HUES48 (cell line): ENCODE measurements at regions not wholly inside any gene's neighbourhood (a gene's known extent, or its start where the extent isn't known, plus 50 kb on each side); places are given as distances from the start of the nearest gene placed in this dataset.
"Not testable (repeated sequence)": the region's sequence is repeated elsewhere in the genome, so short reads cannot be mapped to it uniquely, and the experiment has no call there.

Source experiments
- H3K27ac ChIP-seq: one replicate; pipeline ENCODE4 v1.7.0; 2013; ENCODE audit warnings: low read depth, low read length, inconsistent platforms
- H3K27me3 ChIP-seq: 2 replicates; pipeline ENCODE4 v1.6.1; 2013; ENCODE audit warnings: mild to moderate bottlenecking, low read length; ENCODE audit not compliant: control insufficient read depth, insufficient read depth
- H3K36me3 ChIP-seq: 2 replicates; pipeline ENCODE4 v1.6.1; 2013; ENCODE audit warnings: low read length; ENCODE audit not compliant: control insufficient read depth, insufficient read depth
- H3K4me1 ChIP-seq: 2 replicates; pipeline ENCODE4 v1.6.1; 2013; ENCODE audit warnings: mild to moderate bottlenecking, low read length; ENCODE audit not compliant: control insufficient read depth, insufficient read depth
- H3K4me3 ChIP-seq: 2 replicates; pipeline ENCODE4 v1.5.1; 2013; ENCODE audit warnings: mild to moderate bottlenecking, low read depth, low read length
- H3K9ac ChIP-seq: 2 replicates; pipeline ENCODE4 v1.6.1; 2013; ENCODE audit warnings: mild to moderate bottlenecking, low read depth, low read length, moderate library complexity
- H3K9me3 ChIP-seq: 2 replicates; pipeline ENCODE4 v1.6.1; 2013; ENCODE audit warnings: low read length; ENCODE audit not compliant: control insufficient read depth, insufficient read depth

- Histone ChIP-seq H3K36me3 (no peaks in the 10 kb centered on the region), H3K9ac (no peak overlapping the region), H3K4me3 (no peak overlapping the region), H3K27ac (no peak overlapping the region), H3K9me3 (no peaks in the 10 kb centered on the region), H3K4me1 (peaks cover 15% of the 10 kb centered on the region), H3K27me3 (no peaks in the 10 kb centered on the region)
These were observed 247.4 kb upstream of the IL12A start for GRCh38 chr3:159741281-159741680.

GRCh38 chr3:159748425-159748824 lies 240.2 kb upstream of the IL12A start:
- no peaks in the 10 kb centered on the region for H3K27me3 ChIP-seq
- no peak overlapping the region for H3K27ac ChIP-seq
- H3K4me3 ChIP-seq, result no peak overlapping the region
- H3K9ac ChIP-seq, result no peak overlapping the region
- no peaks in the 10 kb centered on the region for H3K9me3 ChIP-seq
- no peaks in the 10 kb centered on the region for H3K36me3 ChIP-seq
- no peaks in the 10 kb centered on the region for H3K4me1 ChIP-seq

GRCh38 chr3:159749406-159749805 lies 239.2 kb upstream of the IL12A start:
- no peak overlapping the region for H3K4me3 ChIP-seq
- H3K4me1 ChIP-seq, result no peaks in the 10 kb centered on the region
- H3K27me3 ChIP-seq, result no peaks in the 10 kb centered on the region
- H3K9ac ChIP-seq, result no peak overlapping the region
- no peak overlapping the region for H3K27ac ChIP-seq
- no peaks in the 10 kb centered on the region for H3K36me3 ChIP-seq
- no peaks in the 10 kb centered on the region for H3K9me3 ChIP-seq

GRCh38 chr3:159751146-159751545 lies 237.5 kb upstream of the IL12A start:
- Histone ChIP-seq H3K36me3 (no peaks in the 10 kb centered on the region), H3K27me3 (no peaks in the 10 kb centered on the region), H3K9ac (no peak overlapping the region), H3K27ac (no peak overlapping the region), H3K4me1 (no peaks in the 10 kb centered on the region), H3K4me3 (no peak overlapping the region), H3K9me3 (peaks cover 2% of the 10 kb centered on the region; the same call in 1 of the 2 replicates)

GRCh38 chr3:159751752-159752151 lies 236.9 kb upstream of the IL12A start:
- Histone ChIP-seq H3K27me3 (no peaks in the 10 kb centered on the region), H3K27ac (no peak overlapping the region), H3K4me3 (no peak overlapping the region), H3K4me1 (no peaks in the 10 kb centered on the region), H3K9me3 (peaks cover 2% of the 10 kb centered on the region; the same call in 1 of the 2 replicates), H3K36me3 (no peaks in the 10 kb centered on the region), H3K9ac (no peak overlapping the region)

- H3K27ac ChIP-seq, H3K9me3 ChIP-seq, H3K4me3 ChIP-seq, H3K4me1 ChIP-seq, H3K9ac ChIP-seq, H3K27me3 ChIP-seq, H3K36me3 ChIP-seq: not testable (repeated sequence)
These were observed 232.1 kb upstream of the IL12A start for GRCh38 chr3:159756279-159757207.

- Histone ChIP-seq H3K27me3 (no peaks in the 10 kb centered on the region), H3K4me3 (no peak overlapping the region), H3K27ac (no peak overlapping the region), H3K36me3 (no peaks in the 10 kb centered on the region), H3K9me3 (peaks cover 2% of the 10 kb centered on the region; the same call in 1 of the 2 replicates), H3K9ac (no peak overlapping the region), H3K4me1 (peaks cover 16% of the 10 kb centered on the region)
These were observed 231.1 kb upstream of the IL12A start for GRCh38 chr3:159757341-159758060.

- H3K27ac ChIP-seq, result no peak overlapping the region
- no peaks in the 10 kb centered on the region for H3K27me3 ChIP-seq
- H3K4me1 ChIP-seq, result peaks cover 18% of the 10 kb centered on the region
- H3K9me3 ChIP-seq, result peaks cover 2% of the 10 kb centered on the region; the same call in 1 of the 2 replicates
- no peak overlapping the region for H3K4me3 ChIP-seq
- no peaks in the 10 kb centered on the region for H3K36me3 ChIP-seq
- H3K9ac ChIP-seq, result no peak overlapping the region
These were observed 228.6 kb upstream of the IL12A start for GRCh38 chr3:159760046-159760445.

GRCh38 chr3:159761369-159761768 lies 227.3 kb upstream of the IL12A start:
- Histone ChIP-seq H3K4me3 (no peak overlapping the region), H3K9ac (no peak overlapping the region), H3K27me3 (no peaks in the 10 kb centered on the region; the same call in 1 of the 2 replicates), H3K4me1 (peaks cover 26% of the 10 kb centered on the region), H3K36me3 (no peaks in the 10 kb centered on the region), H3K9me3 (no peaks in the 10 kb centered on the region), H3K27ac (no peak overlapping the region)

GRCh38 chr3:159761848-159762635 lies 226.6 kb upstream of the IL12A start:
- Histone ChIP-seq H3K9ac (no peak overlapping the region), H3K4me1 (peaks cover 32% of the 10 kb centered on the region), H3K9me3 (no peaks in the 10 kb centered on the region), H3K4me3 (peak overlapping the region; percentile 76), H3K36me3 (no peaks in the 10 kb centered on the region), H3K27ac (no peak overlapping the region), H3K27me3 (no peaks in the 10 kb centered on the region; the same call in 1 of the 2 replicates)
